A172 (cell line): ENCODE measurements at regions not wholly inside any gene's neighbourhood (a gene's known extent, or its start where the extent isn't known, plus 50 kb on each side); places are given as distances from the start of the nearest gene placed in this dataset.

ENCODE experiments used
- DNase-seq: peaks from one replicate; pipeline ENCODE4 v3.0.0-alpha.2; 2015; ENCODE audit warnings: low spot score

- DNase-seq: no peak
Measured at GRCh38 chr14:104291123-104292000, 153.0 kb downstream of the KIF26A start.

DNA sequence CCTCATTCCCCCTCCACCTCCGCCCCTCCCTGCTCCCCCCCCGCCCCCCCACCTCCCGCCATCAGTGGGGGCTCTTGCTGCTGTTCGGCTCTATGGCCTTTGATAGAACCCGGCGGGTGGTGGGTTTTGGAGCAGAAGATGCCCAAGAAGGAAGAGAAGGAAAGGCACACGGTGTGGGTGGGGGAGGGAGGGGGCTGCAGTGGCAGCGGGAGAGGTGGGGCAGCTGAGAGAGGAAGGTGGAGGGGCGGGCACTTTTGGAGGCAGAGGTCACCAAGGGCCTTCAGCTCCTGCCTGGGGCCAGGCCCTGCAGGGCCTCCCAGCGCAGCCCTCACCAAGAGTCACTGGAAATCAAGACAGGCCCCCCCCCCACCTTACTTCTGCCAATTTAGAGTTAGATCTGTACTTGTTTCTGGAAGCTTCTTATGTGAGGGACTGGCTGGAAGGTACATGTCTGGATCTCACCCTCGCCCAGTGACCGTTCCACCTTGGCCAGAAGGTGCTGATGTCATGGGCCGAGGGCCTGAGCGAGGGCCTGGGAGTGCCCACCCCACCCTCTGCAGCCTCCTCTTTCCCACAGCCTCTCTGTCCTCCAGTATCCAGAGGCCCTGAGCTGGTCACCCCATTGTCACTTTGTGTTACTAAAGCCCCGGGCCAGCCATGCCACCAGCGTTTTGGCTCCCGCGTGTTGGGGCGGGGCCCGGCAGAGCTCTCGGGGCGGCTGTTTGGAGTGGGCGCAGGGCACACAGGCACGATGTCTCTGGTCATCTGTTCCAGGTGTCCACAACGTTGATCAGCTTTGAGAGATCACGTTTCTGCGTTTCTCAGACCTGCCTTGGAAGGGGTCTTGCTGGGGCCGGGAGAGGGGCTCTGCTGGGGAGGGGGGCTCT, 153.9 kb downstream of the KIF26A start:
- DNase-seq: no peak

DNA sequence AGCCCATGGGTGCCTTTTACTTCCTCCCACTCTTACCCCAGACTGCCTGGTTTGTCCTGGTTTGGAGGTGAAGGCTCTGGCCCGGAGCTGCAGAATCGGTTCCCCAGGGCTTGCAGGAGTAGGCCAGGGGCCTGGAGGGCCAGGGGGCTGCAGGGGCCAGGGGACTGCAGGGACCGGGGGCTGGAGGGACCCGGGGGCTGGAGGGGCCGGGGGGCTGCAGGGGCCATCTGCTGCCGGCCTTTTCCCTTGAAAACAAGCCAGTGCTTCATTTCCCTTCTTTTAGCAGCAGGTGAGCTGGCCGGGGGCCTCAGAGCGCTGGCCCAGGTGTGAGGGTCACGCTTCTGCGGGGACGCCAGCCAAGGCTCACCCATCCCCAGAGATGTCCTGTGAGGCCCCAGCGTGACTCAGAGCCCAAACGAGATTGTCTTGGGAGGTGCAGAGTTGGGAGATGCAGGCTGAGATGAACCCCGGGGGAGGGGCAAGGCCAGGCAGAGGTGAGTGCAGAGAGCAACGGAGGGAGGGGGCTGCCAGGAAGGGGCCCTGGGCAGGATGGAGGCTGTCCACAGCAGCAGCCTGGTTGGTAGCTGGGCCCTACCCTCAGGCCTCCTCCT, 154.9 kb downstream of the KIF26A start:
- DNase-seq: no peak

DNA sequence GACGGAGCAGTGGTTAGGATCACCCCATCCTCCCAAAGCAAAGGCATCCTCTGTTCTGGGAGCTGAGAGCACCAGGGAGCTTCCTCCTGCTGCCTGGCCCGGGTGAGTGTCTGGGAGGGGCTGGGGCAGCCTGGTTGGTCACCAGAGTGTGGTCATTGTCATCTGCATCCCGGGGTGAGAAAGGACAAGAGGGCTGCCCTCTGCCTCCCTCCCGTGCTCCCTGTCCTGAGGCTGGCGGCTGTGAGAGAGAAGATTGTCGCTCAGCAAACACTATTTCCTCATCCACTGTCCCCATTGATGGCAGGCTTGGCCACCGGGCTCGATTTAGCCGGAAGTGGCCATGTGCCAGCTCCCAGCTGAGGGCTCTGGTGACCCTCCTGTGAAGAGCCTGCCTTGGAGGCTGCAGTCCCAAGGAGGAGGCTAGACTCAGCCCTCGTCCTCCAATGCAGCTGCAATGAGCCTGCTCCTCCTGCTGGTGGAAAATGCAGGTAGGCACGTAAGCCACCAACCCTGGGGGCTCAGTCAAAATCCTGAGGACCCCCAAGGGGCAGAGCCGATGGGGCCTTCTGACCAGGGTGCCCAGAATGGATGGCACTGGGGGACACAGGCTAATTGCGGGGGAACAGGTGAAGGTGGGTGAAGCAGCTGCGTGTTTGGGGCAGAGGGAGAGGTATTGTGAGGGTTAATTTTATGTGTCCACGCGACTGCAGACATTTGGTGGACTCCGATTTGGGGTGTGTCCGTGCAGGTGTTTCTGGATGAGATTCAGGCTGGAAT, 155.7 kb downstream of the KIF26A start:
- DNase-seq: no peak

DNA sequence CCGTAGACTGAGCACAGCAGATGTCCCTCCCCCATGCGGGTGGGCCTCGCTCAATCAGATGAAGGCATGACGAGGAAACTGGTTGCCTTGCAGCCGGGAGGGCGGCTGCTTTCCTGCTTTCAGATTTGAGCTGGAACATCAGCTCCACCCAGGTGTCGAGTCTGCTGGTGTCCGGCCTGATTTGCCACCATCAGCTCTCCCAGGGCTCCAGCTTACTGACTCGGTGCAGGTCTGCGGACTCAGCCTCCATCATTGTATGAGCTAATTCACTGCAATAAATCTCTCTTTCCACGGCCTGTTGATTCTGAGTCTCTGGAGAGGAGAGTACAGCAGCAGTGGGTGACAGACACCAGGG, 156.2 kb downstream of the KIF26A start:
- DNase-seq: no peak

- DNase-seq: no peak
Measured at GRCh38 chr14:104294983-104295680, 156.7 kb downstream of the KIF26A start.

GRCh38 chr14:104295681-104296387, 157.4 kb downstream of the KIF26A start:
- no peak for DNase-seq

- peak; percentile 12 for DNase-seq
Measured at GRCh38 chr14:104296388-104297312, 158.3 kb downstream of the KIF26A start.

DNA sequence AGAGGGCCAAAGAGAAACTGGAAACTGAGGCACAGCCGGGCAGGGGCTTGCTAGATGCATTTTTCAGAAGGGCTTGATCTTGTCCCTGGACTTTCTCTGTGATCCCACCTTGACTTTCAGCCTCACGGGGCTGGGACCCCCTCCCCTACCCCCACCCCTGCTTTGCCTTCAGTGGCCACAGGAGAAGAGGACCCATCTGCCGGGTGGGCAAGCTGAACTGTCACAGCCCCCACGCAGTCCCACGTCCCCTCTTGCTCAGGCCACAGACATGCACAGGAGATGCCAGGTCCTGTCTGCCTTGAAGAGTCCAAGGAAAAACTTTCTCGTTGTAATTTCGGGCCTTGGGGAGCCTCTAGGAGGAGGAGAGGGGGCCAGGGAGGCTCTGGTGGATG, 158.9 kb downstream of the KIF26A start:
- no peak for DNase-seq

DNA sequence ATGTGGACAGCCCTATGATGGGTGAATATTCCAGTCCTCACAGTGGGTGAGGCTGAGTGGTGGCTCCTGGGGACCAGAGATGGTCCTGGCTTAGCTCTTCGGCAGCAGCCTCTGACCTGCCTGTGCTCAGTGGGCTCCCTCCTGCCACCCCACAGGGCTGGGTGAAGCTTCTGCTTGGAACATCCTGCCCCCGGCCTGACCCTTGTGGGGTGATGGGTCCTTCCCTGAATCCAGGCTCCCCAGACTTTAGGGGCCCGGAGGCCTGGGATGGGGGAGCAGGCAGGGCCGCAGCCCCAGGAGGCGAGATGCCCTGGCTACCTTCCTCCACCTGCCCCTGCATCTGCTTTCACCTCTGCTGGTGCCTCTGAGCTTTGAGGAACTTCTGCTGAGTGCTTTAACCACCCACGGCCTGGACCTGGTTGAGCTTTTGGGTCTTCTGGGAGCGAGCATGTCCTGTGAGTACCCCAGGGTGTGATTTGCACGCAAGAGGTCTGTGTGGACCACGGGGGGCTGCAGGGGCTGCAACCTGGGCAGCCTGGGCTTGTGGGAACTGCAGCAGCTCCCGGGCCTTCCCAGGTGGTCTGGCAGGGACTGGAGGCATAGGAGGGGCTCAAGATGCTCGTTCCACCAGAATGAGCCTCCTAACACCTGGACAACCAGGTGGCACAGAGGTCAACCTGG, 159.5 kb downstream of the KIF26A start:
- DNase-seq: no peak

- no peak for DNase-seq
Measured at GRCh38 chr14:104298458-104298857, 160.1 kb downstream of the KIF26A start.

- DNase-seq: no peak
Measured at GRCh38 chr14:104299993-104300761, 161.8 kb downstream of the KIF26A start.

DNA sequence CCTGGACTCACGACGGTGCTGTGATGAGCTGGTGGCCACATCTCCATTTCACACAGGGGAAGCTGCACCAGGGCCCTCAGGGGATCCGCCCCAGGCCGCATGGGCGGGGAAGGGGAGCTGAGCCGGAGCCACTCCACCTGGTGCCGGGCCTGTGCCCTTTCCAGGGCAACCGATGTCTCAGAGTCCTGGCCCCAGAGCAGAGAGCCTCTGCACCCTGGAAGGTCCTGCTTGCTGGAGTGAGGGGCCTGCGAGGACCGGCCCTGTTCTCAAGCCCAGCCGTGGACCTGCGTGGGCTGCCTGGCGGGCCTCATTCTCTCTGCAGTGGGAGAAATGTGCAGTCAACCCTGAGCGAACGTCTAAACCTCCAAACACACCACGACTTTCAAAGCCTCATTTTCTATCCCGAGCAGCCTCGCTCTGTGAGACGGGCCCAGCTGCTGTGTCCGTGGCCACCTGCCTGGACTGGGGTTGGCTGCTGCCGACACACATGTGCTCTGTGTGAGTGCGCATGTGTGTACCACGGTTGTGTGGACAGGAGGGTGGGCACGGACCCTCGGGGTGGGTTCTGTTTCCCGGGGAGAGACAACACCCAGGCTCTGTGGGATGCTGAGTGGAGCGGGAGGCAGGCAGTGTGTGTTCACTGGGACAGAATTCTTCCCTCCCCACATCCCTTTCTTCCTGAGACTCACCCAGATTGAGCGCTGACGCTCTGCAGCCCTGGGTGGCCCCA, 163.5 kb downstream of the KIF26A start:
- no peak for DNase-seq

DNA sequence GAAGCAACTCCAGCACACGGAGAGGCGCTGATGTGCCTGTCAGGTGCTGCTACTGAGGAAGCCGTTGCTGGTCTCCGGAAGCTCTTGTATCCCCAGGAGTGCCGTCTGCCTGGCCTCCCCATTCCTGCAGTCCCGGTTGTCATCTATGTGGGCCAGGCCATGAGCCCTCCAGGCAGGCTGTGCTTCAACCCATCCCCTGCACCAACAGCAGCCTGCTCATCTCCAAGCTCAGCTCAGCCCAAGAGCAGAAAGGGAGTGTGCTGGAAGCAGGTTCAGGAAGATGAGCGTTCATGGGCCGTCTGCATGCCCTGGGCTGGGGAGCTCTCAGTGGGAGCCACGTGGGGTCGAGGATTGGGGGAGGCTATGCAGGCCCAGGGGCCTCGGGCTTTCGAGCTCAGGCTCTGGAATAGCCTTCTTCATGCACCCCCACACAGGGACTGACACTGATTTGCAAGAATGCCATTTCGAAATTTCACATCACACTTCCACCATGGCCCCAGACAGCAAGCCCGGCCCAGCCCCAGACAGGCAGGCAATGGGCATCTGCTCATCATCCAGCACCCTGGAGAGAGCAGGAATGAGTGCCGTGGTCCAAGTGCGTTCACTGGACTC, 164.5 kb downstream of the KIF26A start:
- no peak for DNase-seq

DNA sequence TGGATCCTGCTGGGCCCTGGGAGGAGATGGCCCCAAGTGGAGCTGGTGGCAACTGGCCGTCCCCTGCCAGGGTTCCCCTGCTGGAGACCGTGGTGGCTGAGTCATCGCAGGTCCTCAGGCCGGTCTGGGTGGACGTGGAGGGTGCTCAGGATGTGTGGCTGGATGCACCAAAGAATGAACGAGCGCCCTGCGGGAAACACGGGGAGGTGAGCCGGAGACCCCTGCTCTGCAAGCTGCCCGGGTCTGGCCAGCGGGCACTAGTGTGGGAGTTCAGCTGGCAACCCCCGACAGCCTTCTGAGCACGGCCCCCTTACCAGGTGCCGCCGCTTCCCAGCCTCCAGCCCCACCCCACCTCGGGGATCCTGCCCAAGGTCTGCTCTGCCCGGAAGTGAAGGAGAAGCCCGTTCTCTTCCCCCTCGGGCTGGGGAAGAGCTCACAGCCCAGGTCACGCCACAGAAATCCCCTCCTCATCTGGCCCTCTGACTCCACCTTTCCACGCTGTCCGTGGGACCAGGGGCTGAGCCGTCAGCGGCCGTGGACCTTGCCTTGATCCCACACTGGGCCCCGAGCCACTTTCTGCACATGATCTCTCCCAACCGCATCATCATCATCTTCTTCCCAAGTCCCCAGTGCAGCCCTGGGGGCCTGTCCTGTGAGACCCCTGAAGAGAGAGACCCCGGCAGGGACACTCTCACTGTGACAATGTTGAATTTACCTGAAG, 165.5 kb downstream of the KIF26A start:
- DNase-seq: no peak
